ENCODE measurements at regions not wholly inside any gene's neighbourhood (a gene's known extent, or its start where the extent isn't known, plus 50 kb on each side); places are given as distances from the start of the nearest gene placed in this dataset.

DNA sequence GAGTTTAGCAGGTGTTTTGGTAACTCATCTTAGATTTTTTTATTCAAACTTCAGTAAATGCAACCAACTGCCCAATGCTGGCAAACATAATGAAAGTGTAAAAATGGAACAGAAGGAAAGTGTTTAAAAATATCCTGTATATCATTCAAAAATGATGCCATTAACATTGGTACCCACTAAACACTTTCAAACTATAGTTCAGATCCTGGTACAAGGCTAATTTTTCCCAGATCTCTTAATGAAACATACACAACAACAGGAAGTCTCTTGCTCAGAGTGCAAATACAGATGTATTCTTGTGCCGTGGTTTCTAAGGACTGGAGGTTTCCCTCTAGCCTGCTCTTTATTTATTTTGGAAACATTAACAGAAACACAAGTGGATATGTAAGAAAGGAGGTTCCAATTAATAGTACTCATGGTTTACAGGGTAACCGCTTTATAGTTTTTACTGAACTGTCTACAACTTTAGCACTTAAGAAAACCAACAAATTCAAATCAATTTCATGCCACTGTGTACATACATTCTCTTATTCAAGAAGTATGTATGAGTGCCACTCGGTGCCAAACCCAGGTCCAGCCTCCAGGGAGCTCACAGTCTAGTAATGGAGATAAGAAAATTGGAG is 176.0 kb upstream of the AKR1E2 start:
- intact Hi-C loops (cut with micrococcal nuclease; ENCODE audit: unreplicated experiment) (no loop called here), in situ Hi-C loops (cut with HindIII; ENCODE audit: low pct_unique_long_range_greater_than_20kb, low sequenced_read_pairs) (no loop called here)
- no peak overlapping the region for H3K4me3 ChIP-seq (ENCODE audit: low read depth in 2 of 2, low read length in 2 of 2)
- TF ChIP-seq POLR2AphosphoS5 (IDR thresholded peaks at IDR 0.05; ENCODE audit: low read depth, low read length), result no peak
- TF ChIP-seq, protein P1, sequence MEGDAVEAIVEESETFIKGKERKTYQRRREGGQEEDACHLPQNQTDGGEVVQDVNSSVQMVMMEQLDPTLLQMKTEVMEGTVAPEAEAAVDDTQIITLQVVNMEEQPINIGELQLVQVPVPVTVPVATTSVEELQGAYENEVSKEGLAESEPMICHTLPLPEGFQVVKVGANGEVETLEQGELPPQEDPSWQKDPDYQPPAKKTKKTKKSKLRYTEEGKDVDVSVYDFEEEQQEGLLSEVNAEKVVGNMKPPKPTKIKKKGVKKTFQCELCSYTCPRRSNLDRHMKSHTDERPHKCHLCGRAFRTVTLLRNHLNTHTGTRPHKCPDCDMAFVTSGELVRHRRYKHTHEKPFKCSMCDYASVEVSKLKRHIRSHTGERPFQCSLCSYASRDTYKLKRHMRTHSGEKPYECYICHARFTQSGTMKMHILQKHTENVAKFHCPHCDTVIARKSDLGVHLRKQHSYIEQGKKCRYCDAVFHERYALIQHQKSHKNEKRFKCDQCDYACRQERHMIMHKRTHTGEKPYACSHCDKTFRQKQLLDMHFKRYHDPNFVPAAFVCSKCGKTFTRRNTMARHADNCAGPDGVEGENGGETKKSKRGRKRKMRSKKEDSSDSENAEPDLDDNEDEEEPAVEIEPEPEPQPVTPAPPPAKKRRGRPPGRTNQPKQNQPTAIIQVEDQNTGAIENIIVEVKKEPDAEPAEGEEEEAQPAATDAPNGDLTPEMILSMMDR (IDR thresholded peaks at IDR 0.05), result no peak
- TF ChIP-seq, protein P2, sequence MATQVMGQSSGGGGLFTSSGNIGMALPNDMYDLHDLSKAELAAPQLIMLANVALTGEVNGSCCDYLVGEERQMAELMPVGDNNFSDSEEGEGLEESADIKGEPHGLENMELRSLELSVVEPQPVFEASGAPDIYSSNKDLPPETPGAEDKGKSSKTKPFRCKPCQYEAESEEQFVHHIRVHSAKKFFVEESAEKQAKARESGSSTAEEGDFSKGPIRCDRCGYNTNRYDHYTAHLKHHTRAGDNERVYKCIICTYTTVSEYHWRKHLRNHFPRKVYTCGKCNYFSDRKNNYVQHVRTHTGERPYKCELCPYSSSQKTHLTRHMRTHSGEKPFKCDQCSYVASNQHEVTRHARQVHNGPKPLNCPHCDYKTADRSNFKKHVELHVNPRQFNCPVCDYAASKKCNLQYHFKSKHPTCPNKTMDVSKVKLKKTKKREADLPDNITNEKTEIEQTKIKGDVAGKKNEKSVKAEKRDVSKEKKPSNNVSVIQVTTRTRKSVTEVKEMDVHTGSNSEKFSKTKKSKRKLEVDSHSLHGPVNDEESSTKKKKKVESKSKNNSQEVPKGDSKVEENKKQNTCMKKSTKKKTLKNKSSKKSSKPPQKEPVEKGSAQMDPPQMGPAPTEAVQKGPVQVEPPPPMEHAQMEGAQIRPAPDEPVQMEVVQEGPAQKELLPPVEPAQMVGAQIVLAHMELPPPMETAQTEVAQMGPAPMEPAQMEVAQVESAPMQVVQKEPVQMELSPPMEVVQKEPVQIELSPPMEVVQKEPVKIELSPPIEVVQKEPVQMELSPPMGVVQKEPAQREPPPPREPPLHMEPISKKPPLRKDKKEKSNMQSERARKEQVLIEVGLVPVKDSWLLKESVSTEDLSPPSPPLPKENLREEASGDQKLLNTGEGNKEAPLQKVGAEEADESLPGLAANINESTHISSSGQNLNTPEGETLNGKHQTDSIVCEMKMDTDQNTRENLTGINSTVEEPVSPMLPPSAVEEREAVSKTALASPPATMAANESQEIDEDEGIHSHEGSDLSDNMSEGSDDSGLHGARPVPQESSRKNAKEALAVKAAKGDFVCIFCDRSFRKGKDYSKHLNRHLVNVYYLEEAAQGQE (IDR thresholded peaks at IDR 0.05; ENCODE audit: insufficient read depth in 1 of 2, low read depth in 2 of 2, low read length in 1 of 2), result no peak
- TF ChIP-seq SIN3A (IDR thresholded peaks at IDR 0.05; ENCODE audit: borderline replicate concordance, insufficient read depth, low read depth, low read length), result no peak
- TF ChIP-seq TCF7L2 (IDR thresholded peaks at IDR 0.05; ENCODE audit: low read depth, low read length), result no peak
- POLR2A ChIA-PET, result no interaction called here
- ATAC-seq (peak; percentile 71), DNase-seq (ENCODE audit: low read depth, low spot score) (no peak)
- peak overlapping the region; percentile 89 for H3K27ac ChIP-seq (ENCODE audit: low read length)
- H3K27me3 ChIP-seq (ENCODE audit: control insufficient read depth, insufficient read depth, low read length), result no peaks in the 10 kb centered on the region
- BruUV-seq (replicated peaks), result no TSS peak
- H3K9me3 ChIP-seq (ENCODE audit: control insufficient read depth, insufficient read depth, low read depth, low read length), result peaks cover 18% of the 10 kb centered on the region; the same call in 1 of the 2 replicates
- H3K4me1 ChIP-seq (ENCODE audit: control insufficient read depth, insufficient read depth, low read length), result peaks cover 14% of the 10 kb centered on the region
- CTCF ChIA-PET, result no interaction called here
- H3K36me3 ChIP-seq (ENCODE audit: control insufficient read depth, insufficient read depth, low read length), result no peaks in the 10 kb centered on the region

DNA sequence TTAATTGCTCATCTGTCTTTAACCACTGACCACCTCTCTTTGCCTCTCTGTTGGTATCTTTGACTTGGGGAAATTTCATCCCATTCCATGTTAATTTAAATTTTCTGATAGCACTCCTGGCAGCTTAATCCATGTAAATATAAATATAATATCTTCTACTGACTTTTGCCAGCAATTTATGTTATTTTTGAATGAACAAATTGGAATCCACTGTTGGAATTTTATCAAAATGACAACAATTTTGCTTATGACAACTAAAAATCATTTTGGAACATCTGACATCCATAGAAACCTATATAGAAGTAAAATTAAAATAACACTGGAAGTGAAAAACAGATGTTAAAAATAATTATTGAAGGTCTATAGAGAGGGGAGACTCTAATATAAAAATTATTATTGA is 176.5 kb upstream of the AKR1E2 start:
- ATAC-seq, result no peak

More for the DNA sequence above, 176.5 kb upstream of the AKR1E2 start:
- no peak for DNase-seq (ENCODE audit: low read depth, low spot score)
- in situ Hi-C loops (cut with HindIII; ENCODE audit: low pct_unique_long_range_greater_than_20kb, low sequenced_read_pairs) (no loop called here), intact Hi-C loops (cut with micrococcal nuclease; ENCODE audit: unreplicated experiment) (no loop called here)
- TF ChIP-seq, protein P2 (IDR thresholded peaks at IDR 0.05; ENCODE audit: insufficient read depth in 1 of 2, low read depth in 2 of 2, low read length in 1 of 2), result no peak
- TF ChIP-seq SIN3A (IDR thresholded peaks at IDR 0.05; ENCODE audit: borderline replicate concordance, insufficient read depth, low read depth, low read length) (no peak), POLR2AphosphoS5 (IDR thresholded peaks at IDR 0.05; ENCODE audit: low read depth, low read length) (no peak), TCF7L2 (IDR thresholded peaks at IDR 0.05; ENCODE audit: low read depth, low read length) (no peak)
- POLR2A ChIA-PET, result no interaction called here
- no peaks in the 10 kb centered on the region for H3K36me3 ChIP-seq (ENCODE audit: control insufficient read depth, insufficient read depth, low read length)
- H3K9me3 ChIP-seq (ENCODE audit: control insufficient read depth, insufficient read depth, low read depth, low read length), result peaks cover 18% of the 10 kb centered on the region; the same call in 1 of the 2 replicates
- peaks cover 14% of the 10 kb centered on the region for H3K4me1 ChIP-seq (ENCODE audit: control insufficient read depth, insufficient read depth, low read length)
- CTCF ChIA-PET, result no interaction called here
- peak overlapping the region; percentile 89; the same call in 1 of the 2 replicates for H3K27ac ChIP-seq (ENCODE audit: low read length)
- H3K27me3 ChIP-seq (ENCODE audit: control insufficient read depth, insufficient read depth, low read length), result no peaks in the 10 kb centered on the region
- H3K4me3 ChIP-seq (ENCODE audit: low read depth in 2 of 2, low read length in 2 of 2), result no peak overlapping the region
- BruUV-seq (replicated peaks), result no TSS peak

Data from Panc1 (cell line).